ENCODE measurements at regions not wholly inside any gene's neighbourhood (a gene's known extent, or its start where the extent isn't known, plus 50 kb on each side); places are given as distances from the start of the nearest gene placed in this dataset.

DNA sequence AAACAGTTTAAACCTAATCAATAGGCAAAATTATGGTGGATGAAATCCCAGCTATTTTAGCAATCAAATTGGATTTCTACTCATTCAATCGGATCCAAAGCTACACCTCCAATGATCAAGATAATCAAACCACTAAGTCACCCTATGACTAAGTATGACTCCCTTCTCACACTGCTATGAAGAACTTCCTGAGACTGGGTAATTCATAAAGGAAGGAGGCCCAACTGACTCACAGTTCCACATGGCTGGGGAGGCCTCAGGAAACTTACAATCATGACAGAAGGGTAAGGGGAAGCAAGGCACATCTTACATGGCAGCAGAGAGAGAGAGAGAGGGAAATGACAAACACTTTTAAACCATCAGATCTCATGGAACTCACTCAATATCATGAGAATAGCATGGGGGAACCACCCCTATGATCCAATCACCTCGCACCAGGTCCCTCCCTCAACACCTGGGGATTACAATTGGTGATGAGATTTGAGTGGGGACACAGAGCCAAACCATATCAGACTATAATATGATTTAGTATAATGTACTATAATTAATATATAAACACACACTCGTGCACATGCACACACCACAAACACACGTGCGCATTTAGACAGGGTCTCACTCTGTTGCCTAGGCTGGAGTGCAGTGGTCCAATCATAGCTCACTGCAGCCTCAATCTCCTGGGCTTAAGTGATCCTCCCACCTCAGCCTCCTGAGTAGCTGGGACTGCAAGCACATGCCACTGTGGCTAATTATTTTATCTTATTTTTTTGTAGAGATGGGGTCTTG, 213.6 kb upstream of the FOXK1 start:
- no peak for TF ChIP-seq BACH2 (CRISPR knock-in tag; IDR thresholded peaks at IDR 0.05; ENCODE audit: borderline replicate concordance)
- no peak for TF ChIP-seq CSDC2 (CRISPR knock-in tag; IDR thresholded peaks at IDR 0.05)
- TF ChIP-seq TOX (CRISPR knock-in tag; IDR thresholded peaks at IDR 0.05; ENCODE audit: borderline replicate concordance), result no peak
- TF ChIP-seq CREB5 (CRISPR knock-in tag; IDR thresholded peaks at IDR 0.05; ENCODE audit: low read depth), result no peak
- no peak for TF ChIP-seq ZNF70 (CRISPR knock-in tag; IDR thresholded peaks at IDR 0.05)
- no peak for TF ChIP-seq OSR1 (CRISPR knock-in tag; IDR thresholded peaks at IDR 0.05)
- no peak for TF ChIP-seq ARNTL (CRISPR knock-in tag; IDR thresholded peaks at IDR 0.05; ENCODE audit: borderline replicate concordance, low read depth)
- no peak for TF ChIP-seq SNAI2 (CRISPR knock-in tag; IDR thresholded peaks at IDR 0.05)
- no peak for TF ChIP-seq ISL1 (CRISPR knock-in tag; IDR thresholded peaks at IDR 0.05)
- TF ChIP-seq GLIS3 (CRISPR knock-in tag; IDR thresholded peaks at IDR 0.05), result no peak
- no peak for TF ChIP-seq TSHZ2 (CRISPR knock-in tag; IDR thresholded peaks at IDR 0.05)
- no peak for TF ChIP-seq ZC3H10 (CRISPR knock-in tag; IDR thresholded peaks at IDR 0.05)
- no peak for TF ChIP-seq ZFP30 (CRISPR knock-in tag; IDR thresholded peaks at IDR 0.05)
- no peak for TF ChIP-seq ZFP3 (CRISPR knock-in tag; IDR thresholded peaks at IDR 0.05)
- TF ChIP-seq ZNF8 (CRISPR knock-in tag; IDR thresholded peaks at IDR 0.05), result no peak
- no peak for ATAC-seq

- no peak for ATAC-seq
- TF ChIP-seq ZC3H10 (CRISPR knock-in tag; IDR thresholded peaks at IDR 0.05) (no peak), CSDC2 (CRISPR knock-in tag; IDR thresholded peaks at IDR 0.05) (no peak), GLIS3 (CRISPR knock-in tag; IDR thresholded peaks at IDR 0.05) (no peak), TCF4 (CRISPR knock-in tag; IDR thresholded peaks at IDR 0.05; ENCODE audit: borderline replicate concordance) (no peak), PPARA (CRISPR knock-in tag; IDR thresholded peaks at IDR 0.05; ENCODE audit: borderline replicate concordance) (no peak), PATZ1 (CRISPR knock-in tag; IDR thresholded peaks at IDR 0.05; ENCODE audit: borderline replicate concordance) (no peak), ZFP30 (CRISPR knock-in tag; IDR thresholded peaks at IDR 0.05) (no peak), ISL1 (CRISPR knock-in tag; IDR thresholded peaks at IDR 0.05) (no peak), ZNF565 (CRISPR knock-in tag; conservative IDR thresholded peaks at IDR 0.05; ENCODE audit: low read depth) (no peak), SNAI2 (CRISPR knock-in tag; IDR thresholded peaks at IDR 0.05) (no peak), CSRNP3 (CRISPR knock-in tag; IDR thresholded peaks at IDR 0.05) (no peak), ZFP3 (CRISPR knock-in tag; IDR thresholded peaks at IDR 0.05) (no peak), ZNF70 (CRISPR knock-in tag; IDR thresholded peaks at IDR 0.05) (no peak), BACH2 (CRISPR knock-in tag; IDR thresholded peaks at IDR 0.05; ENCODE audit: borderline replicate concordance) (no peak), CREB5 (CRISPR knock-in tag; IDR thresholded peaks at IDR 0.05; ENCODE audit: low read depth) (no peak), OSR1 (CRISPR knock-in tag; IDR thresholded peaks at IDR 0.05) (no peak), TOX (CRISPR knock-in tag; IDR thresholded peaks at IDR 0.05; ENCODE audit: borderline replicate concordance) (no peak)
- TF ChIP-seq, protein P1, sequence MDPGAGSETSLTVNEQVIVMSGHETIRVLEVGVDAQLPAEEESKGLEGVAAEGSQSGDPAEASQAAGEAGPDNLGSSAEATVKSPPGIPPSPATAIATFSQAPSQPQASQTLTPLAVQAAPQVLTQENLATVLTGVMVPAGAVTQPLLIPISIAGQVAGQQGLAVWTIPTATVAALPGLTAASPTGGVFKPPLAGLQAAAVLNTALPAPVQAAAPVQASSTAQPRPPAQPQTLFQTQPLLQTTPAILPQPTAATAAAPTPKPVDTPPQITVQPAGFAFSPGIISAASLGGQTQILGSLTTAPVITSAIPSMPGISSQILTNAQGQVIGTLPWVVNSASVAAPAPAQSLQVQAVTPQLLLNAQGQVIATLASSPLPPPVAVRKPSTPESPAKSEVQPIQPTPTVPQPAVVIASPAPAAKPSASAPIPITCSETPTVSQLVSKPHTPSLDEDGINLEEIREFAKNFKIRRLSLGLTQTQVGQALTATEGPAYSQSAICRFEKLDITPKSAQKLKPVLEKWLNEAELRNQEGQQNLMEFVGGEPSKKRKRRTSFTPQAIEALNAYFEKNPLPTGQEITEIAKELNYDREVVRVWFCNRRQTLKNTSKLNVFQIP (CRISPR knock-in tag; IDR thresholded peaks at IDR 0.05; ENCODE audit: borderline replicate concordance, low read depth), result no peak
Observed at GRCh38 chr7:4470246-4470645, 211.8 kb upstream of the FOXK1 start.
